Thymus (tissue), 11 donors: ENCODE measurements at regions not wholly inside any gene's neighbourhood (a gene's known extent, or its start where the extent isn't known, plus 50 kb on each side); places are given as distances from the start of the nearest gene placed in this dataset.

Source experiments
- DNase-seq, 9 donors: peaks; one replicate each; pipeline ENCODE4 v3.0.0-alpha.2; 2013; ENCODE audit warnings: low spot score in 9 of 9, low read depth in 6 of 9, missing footprints in 1 of 9
- H3K27ac ChIP-seq, 2 donors: one replicate each; pipeline ENCODE4 v1.5.1; 2013; ENCODE audit warnings: control low read depth in 1 of 2, low read depth in 1 of 2, low read length in 1 of 2, mild to moderate bottlenecking in 1 of 2, moderate library complexity in 1 of 2
- H3K27me3 ChIP-seq, 2 donors: one replicate each; pipeline ENCODE4 v1.5.1; 2013; ENCODE audit warnings: low read length in 1 of 2; ENCODE audit not compliant: control insufficient read depth in 2 of 2, insufficient read depth in 1 of 2
- H3K36me3 ChIP-seq, 2 donors: one replicate each; pipeline ENCODE4 v1.5.1; 2013; ENCODE audit warnings: low read length in 1 of 2, mild to moderate bottlenecking in 1 of 2, moderate library complexity in 1 of 2; ENCODE audit not compliant: control insufficient read depth in 2 of 2, insufficient read depth in 2 of 2
- H3K4me1 ChIP-seq, 2 donors: one replicate each; pipeline ENCODE4 v1.5.1; 2013; ENCODE audit warnings: low read length in 2 of 2; ENCODE audit not compliant: control insufficient read depth in 2 of 2, insufficient read depth in 2 of 2
- H3K4me3 ChIP-seq, 2 donors: one replicate each; pipeline ENCODE4 v1.5.1; 2013; ENCODE audit warnings: low read length in 2 of 2, control low read depth in 1 of 2, mild to moderate bottlenecking in 1 of 2
- H3K9me3 ChIP-seq, 2 donors: one replicate each; pipeline ENCODE4 v1.5.1; 2013; ENCODE audit warnings: low read length in 1 of 2, mild to moderate bottlenecking in 1 of 2; ENCODE audit not compliant: control insufficient read depth in 2 of 2, insufficient read depth in 1 of 2
- WGBS: extraction: QIAGEN DNeasy Blood & Tissue Kit; methylation state at CpG from one replicate; pipeline ENCODE4 v1.1.7; 2013; 5-methylcytosine and 5-hydroxymethylcytosine counted together
- donor health status: healthy.

GRCh38 chr5:60007729-60008128, 114.2 kb upstream of the PDE4D start:
- H3K27me3 ChIP-seq, result no peaks in the 10 kb centered on the region
- DNase-seq, result no peak
- 94% methylated on average over 2 of the region's 2 CpGs for WGBS
- H3K4me1 ChIP-seq, result no peaks in the 10 kb centered on the region
- H3K36me3 ChIP-seq, result no peaks in the 10 kb centered on the region
- no peak overlapping the region for H3K4me3 ChIP-seq
- no peak overlapping the region for H3K27ac ChIP-seq
- no peaks in the 10 kb centered on the region for H3K9me3 ChIP-seq

GRCh38 chr5:59999056-59999455, 105.5 kb upstream of the PDE4D start:
- 93% methylated on average over 2 of the region's 2 CpGs for WGBS
- DNase-seq, result no peak
- H3K27me3 ChIP-seq, result no peaks in the 10 kb centered on the region
- no peaks in the 10 kb centered on the region for H3K9me3 ChIP-seq
- H3K4me1 ChIP-seq, result no peaks in the 10 kb centered on the region
- H3K4me3 ChIP-seq, result no peak overlapping the region
- H3K27ac ChIP-seq, result no peak overlapping the region
- no peaks in the 10 kb centered on the region for H3K36me3 ChIP-seq

- no peak for DNase-seq
- WGBS, result 93% methylated on average over 3 of the region's 3 CpGs
- no peaks in the 10 kb centered on the region for H3K9me3 ChIP-seq
- H3K4me3 ChIP-seq, result no peak overlapping the region
- no peak overlapping the region for H3K27ac ChIP-seq
- H3K27me3 ChIP-seq, result no peaks in the 10 kb centered on the region
- H3K36me3 ChIP-seq, result no peaks in the 10 kb centered on the region
- no peaks in the 10 kb centered on the region for H3K4me1 ChIP-seq
These were observed 98.7 kb upstream of the PDE4D start for GRCh38 chr5:59992206-59992605.

GRCh38 chr5:59988396-59988795, 94.9 kb upstream of the PDE4D start:
- no peak for DNase-seq
- Histone ChIP-seq H3K4me1 (no peaks in the 10 kb centered on the region), H3K4me3 (no peak overlapping the region), H3K27ac (no peak overlapping the region), H3K9me3 (no peaks in the 10 kb centered on the region), H3K36me3 (no peaks in the 10 kb centered on the region), H3K27me3 (no peaks in the 10 kb centered on the region)
- WGBS, result 93% methylated on average over 7 of the region's 7 CpGs

- Histone ChIP-seq H3K27ac (no peak overlapping the region), H3K9me3 (no peaks in the 10 kb centered on the region), H3K4me1 (no peaks in the 10 kb centered on the region), H3K27me3 (no peaks in the 10 kb centered on the region), H3K4me3 (no peak overlapping the region), H3K36me3 (no peaks in the 10 kb centered on the region)
- no peak for DNase-seq
- WGBS, result 89% methylated on average over 1 of the region's 1 CpG
These were observed 82.8 kb upstream of the PDE4D start for GRCh38 chr5:59976342-59976741.

GRCh38 chr5:59972043-59972442, 78.5 kb upstream of the PDE4D start:
- no peak for DNase-seq
- WGBS, result 89% methylated on average over 1 of the region's 1 CpG
- H3K9me3 ChIP-seq, result no peaks in the 10 kb centered on the region

GRCh38 chr5:59959330-59959729, 65.8 kb upstream of the PDE4D start:
- Histone ChIP-seq H3K27me3 (no peaks in the 10 kb centered on the region), H3K4me1 (no peaks in the 10 kb centered on the region), H3K9me3 (no peaks in the 10 kb centered on the region), H3K4me3 (no peak overlapping the region), H3K36me3 (no peaks in the 10 kb centered on the region), H3K27ac (no peak overlapping the region)
- 92% methylated on average over 1 of the region's 1 CpG for WGBS
- DNase-seq, result no peak

More at GRCh38 chr5:59972043-59972442, 78.5 kb upstream of the PDE4D start:
- Histone ChIP-seq H3K4me1 (no peaks in the 10 kb centered on the region), H3K36me3 (no peaks in the 10 kb centered on the region), H3K27ac (no peak overlapping the region), H3K27me3 (no peaks in the 10 kb centered on the region), H3K4me3 (no peak overlapping the region)

GRCh38 chr5:59956130-59956783, 62.7 kb upstream of the PDE4D start:
- no peaks in the 10 kb centered on the region for H3K36me3 ChIP-seq
- H3K27me3 ChIP-seq, result no peaks in the 10 kb centered on the region
- 93% methylated on average over 3 of the region's 3 CpGs for WGBS
- H3K9me3 ChIP-seq, result no peaks in the 10 kb centered on the region
- H3K4me1 ChIP-seq, result no peaks in the 10 kb centered on the region
- H3K4me3 ChIP-seq, result no peak overlapping the region
- no peak for DNase-seq
- no peak overlapping the region for H3K27ac ChIP-seq

GRCh38 chr5:59955241-59955640, 61.7 kb upstream of the PDE4D start:
- Histone ChIP-seq H3K27me3 (no peaks in the 10 kb centered on the region), H3K4me1 (no peaks in the 10 kb centered on the region), H3K4me3 (no peak overlapping the region), H3K27ac (no peak overlapping the region), H3K9me3 (no peaks in the 10 kb centered on the region), H3K36me3 (no peaks in the 10 kb centered on the region)
- DNase-seq, result no peak
- WGBS, result 96% methylated on average over 2 of the region's 2 CpGs
